HEK293 (cell line): ENCODE measurements at regions not wholly inside any gene's neighbourhood (a gene's known extent, or its start where the extent isn't known, plus 50 kb on each side); places are given as distances from the start of the nearest gene placed in this dataset.

Experiments
- CTCF ChIA-PET: fragments of 350-600 bp; formaldehyde crosslinking; extraction: SDS; loops from one replicate; lab custom pipeline; 2021; ENCODE audit warnings: antibody characterized with exemption; lab: Yijun Ruan, JAX
- POLR2A ChIA-PET: fragments of 300-600 bp; formaldehyde crosslinking; extraction: SDS; loops from one replicate; lab custom pipeline; 2020; ENCODE audit warnings: antibody characterized with exemption, inconsistent platforms; lab: Yijun Ruan, JAX
- H3K27ac ChIP-seq: fragments of 200-500 bp; sonication (Bioruptor generic); 2 replicates; pipeline ENCODE4 v1.5.1; 2014; ENCODE audit warnings: low read depth, low read length, control low read depth, inconsistent platforms; ENCODE audit errors: extremely low read depth
- H3K36me3 ChIP-seq, 2 experiments: fragments of 200-500 bp in 1 of 2; sonication (Bioruptor generic) in 1 of 2; 1 replicate in 1 of 2; 2 replicates in 1 of 2; pipeline ENCODE4 v1.5.1; 2014 to 2017; ENCODE audit warnings: inconsistent platforms in 2 of 2, low read length in 2 of 2; ENCODE audit not compliant: control insufficient read depth in 2 of 2, insufficient read depth in 1 of 2
- H3K4me1 ChIP-seq: fragments of 200-500 bp; sonication (Bioruptor generic); 2 replicates; pipeline ENCODE4 v1.5.1; 2014; ENCODE audit warnings: mild to moderate bottlenecking, low read length, inconsistent platforms; ENCODE audit not compliant: control insufficient read depth, insufficient read depth
- H3K4me3 ChIP-seq: 2 replicates; pipeline ENCODE4 v1.5.1; 2011; ENCODE audit warnings: low read depth, mild to moderate bottlenecking, control low read depth, low read length, moderate library complexity
- H3K9me3 ChIP-seq: fragments of 200-500 bp; sonication (Bioruptor generic); 2 replicates; pipeline ENCODE4 v1.5.1; 2014; ENCODE audit warnings: low read depth, low read length, inconsistent platforms; ENCODE audit not compliant: control insufficient read depth, insufficient read depth
- GLIS2 ChIP-seq: fragments of 450-650 bp; formaldehyde crosslinking; IDR thresholded peaks from 2 replicates; pipeline ENCODE4 v1.5.1; 2016; ENCODE audit warnings: missing biosample characterization, missing genetic modification characterization
- IKZF3 ChIP-seq: fragments of 450-650 bp; IDR thresholded peaks from 2 replicates; pipeline ENCODE4 v1.5.0; 2018; ENCODE audit warnings: missing biosample characterization, mild to moderate bottlenecking, missing genetic modification characterization, moderate library complexity
- SALL2 ChIP-seq: fragments of 450-650 bp; formaldehyde crosslinking; IDR thresholded peaks from 2 replicates; pipeline ENCODE4 v1.5.0; 2017; ENCODE audit warnings: missing biosample characterization, mild to moderate bottlenecking, missing genetic modification characterization, borderline replicate concordance
- ZBTB1 ChIP-seq: fragments of 450-650 bp; formaldehyde crosslinking; IDR thresholded peaks from 2 replicates; pipeline ENCODE4 v1.5.1; 2016; ENCODE audit warnings: missing biosample characterization, missing genetic modification characterization
- ZNF10 ChIP-seq: fragments of 450-650 bp; formaldehyde crosslinking; IDR thresholded peaks from 2 replicates; pipeline ENCODE4 v1.5.1; 2017; ENCODE audit warnings: missing biosample characterization, missing genetic modification characterization
- ZNF174 ChIP-seq: fragments of 450-650 bp; formaldehyde crosslinking; IDR thresholded peaks from 2 replicates; pipeline ENCODE4 v1.5.0; 2017; ENCODE audit warnings: missing biosample characterization, mild to moderate bottlenecking, missing genetic modification characterization
- ZNF311 ChIP-seq: fragments of 450-650 bp; formaldehyde crosslinking; IDR thresholded peaks from 2 replicates; pipeline ENCODE4 v1.5.1; 2017; ENCODE audit warnings: missing biosample characterization, missing genetic modification characterization, borderline replicate concordance
- ZNF394 ChIP-seq: fragments of 450-650 bp; formaldehyde crosslinking; IDR thresholded peaks from 2 replicates; pipeline ENCODE4 v1.5.1; 2016; ENCODE audit warnings: missing biosample characterization, missing genetic modification characterization, mild to moderate bottlenecking, moderate library complexity, borderline replicate concordance
- ZNF404 ChIP-seq: fragments of 450-650 bp; formaldehyde crosslinking; IDR thresholded peaks from 2 replicates; pipeline ENCODE4 v1.5.1; 2017; ENCODE audit warnings: missing biosample characterization, missing genetic modification characterization
- ZNF433 ChIP-seq: fragments of 450-650 bp; formaldehyde crosslinking; IDR thresholded peaks from 2 replicates; pipeline ENCODE4 v1.5.1; 2016; ENCODE audit warnings: missing biosample characterization, missing genetic modification characterization, low read depth
- ZNF777 ChIP-seq: fragments of 450-650 bp; formaldehyde crosslinking; IDR thresholded peaks from 2 replicates; pipeline ENCODE4 v1.5.1; 2017; ENCODE audit warnings: missing biosample characterization, missing genetic modification characterization, borderline replicate concordance
- TF ChIP-seq, protein P1 (sequence below): fragments of 450-650 bp; formaldehyde crosslinking; IDR thresholded peaks from 2 replicates; pipeline ENCODE4 v1.5.0; 2017; ENCODE audit warnings: missing biosample characterization, missing genetic modification characterization, borderline replicate concordance
- TF ChIP-seq, protein P2 (sequence below): fragments of 450-650 bp; formaldehyde crosslinking; IDR thresholded peaks from 2 replicates; pipeline ENCODE4 v1.5.1; 2017; ENCODE audit warnings: missing biosample characterization, missing genetic modification characterization
- TF ChIP-seq, protein P3 (sequence below): IDR thresholded peaks from 2 replicates; pipeline ENCODE4 v1.6.1; 2011; ENCODE audit warnings: mild to moderate bottlenecking, low read depth, low read length, borderline replicate concordance

DNA sequence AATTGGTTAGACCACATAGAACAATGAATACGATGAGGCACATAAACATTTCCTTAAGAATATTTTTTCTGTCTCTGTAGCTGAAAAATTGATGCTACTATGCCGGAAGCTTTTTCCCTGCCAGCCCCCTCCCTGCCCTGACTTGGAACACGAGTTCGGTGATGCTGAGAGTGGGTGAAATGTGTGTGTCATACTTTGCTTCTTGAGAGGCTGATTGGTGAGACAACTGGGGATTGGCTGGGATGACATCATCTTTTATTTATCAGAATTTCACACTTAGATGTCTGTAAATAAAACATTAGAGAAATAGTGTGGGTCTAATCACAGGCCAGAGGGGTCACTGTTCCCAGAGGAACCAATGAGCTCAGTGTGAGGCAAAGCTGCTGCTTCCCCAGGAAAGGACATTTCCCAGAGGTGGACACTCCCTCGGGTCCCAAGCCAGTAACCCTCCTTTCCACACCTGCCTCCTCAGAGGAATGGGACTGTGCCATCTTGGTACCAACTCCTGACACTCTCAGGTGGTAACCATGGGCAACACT is 195.4 kb upstream of the C1orf174 start (continued):
- TF ChIP-seq, protein P1, sequence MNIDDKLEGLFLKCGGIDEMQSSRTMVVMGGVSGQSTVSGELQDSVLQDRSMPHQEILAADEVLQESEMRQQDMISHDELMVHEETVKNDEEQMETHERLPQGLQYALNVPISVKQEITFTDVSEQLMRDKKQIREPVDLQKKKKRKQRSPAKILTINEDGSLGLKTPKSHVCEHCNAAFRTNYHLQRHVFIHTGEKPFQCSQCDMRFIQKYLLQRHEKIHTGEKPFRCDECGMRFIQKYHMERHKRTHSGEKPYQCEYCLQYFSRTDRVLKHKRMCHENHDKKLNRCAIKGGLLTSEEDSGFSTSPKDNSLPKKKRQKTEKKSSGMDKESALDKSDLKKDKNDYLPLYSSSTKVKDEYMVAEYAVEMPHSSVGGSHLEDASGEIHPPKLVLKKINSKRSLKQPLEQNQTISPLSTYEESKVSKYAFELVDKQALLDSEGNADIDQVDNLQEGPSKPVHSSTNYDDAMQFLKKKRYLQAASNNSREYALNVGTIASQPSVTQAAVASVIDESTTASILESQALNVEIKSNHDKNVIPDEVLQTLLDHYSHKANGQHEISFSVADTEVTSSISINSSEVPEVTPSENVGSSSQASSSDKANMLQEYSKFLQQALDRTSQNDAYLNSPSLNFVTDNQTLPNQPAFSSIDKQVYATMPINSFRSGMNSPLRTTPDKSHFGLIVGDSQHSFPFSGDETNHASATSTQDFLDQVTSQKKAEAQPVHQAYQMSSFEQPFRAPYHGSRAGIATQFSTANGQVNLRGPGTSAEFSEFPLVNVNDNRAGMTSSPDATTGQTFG (tag by site-specific recombination) = no peak

DNA sequence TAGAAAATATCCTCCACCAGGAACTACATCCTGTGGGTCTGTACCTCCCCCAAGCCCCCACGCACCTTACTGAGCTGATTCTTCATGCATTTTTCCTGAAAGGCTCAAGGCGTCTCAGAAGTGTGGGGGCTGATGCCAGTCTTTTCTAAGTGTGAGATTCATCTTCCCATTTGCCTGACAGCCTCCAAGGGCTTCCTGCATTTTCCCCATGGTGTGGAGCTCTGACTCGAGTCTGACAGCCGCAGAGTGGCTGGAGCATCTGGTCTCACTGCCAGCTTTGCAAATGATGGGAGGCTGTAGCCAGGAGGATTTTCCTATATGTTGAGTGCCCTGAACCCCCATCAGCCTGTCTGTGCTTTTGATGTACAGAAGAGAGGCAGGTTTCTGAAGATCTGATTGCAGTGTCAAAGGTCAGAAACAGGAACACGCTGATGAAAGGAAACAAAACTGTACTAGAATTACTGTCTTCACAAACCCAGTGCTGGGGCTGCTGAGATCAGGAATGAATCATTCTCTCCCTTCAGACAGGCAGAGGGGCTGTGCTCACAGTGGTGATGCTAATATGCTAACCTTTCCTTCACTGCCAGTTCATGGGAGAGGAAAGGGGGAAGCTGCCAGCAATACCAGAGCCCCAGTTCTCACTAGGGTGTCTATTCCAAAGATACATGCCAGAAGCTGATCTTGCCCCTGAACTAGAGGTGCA is 201.5 kb upstream of the C1orf174 start:
- no peaks in the 10 kb centered on the region for H3K36me3 ChIP-seq
- no peaks in the 10 kb centered on the region for H3K4me1 ChIP-seq
- H3K9me3 ChIP-seq = no peaks in the 10 kb centered on the region
- ChIA-PET CTCF (no interaction called here), POLR2A (no interaction called here)
- no peak overlapping the region for H3K4me3 ChIP-seq
- TF ChIP-seq GLIS2 = no peak
- no peak for TF ChIP-seq ZNF433
- TF ChIP-seq IKZF3 (tag by site-specific recombination) = no peak
- TF ChIP-seq, protein P2, sequence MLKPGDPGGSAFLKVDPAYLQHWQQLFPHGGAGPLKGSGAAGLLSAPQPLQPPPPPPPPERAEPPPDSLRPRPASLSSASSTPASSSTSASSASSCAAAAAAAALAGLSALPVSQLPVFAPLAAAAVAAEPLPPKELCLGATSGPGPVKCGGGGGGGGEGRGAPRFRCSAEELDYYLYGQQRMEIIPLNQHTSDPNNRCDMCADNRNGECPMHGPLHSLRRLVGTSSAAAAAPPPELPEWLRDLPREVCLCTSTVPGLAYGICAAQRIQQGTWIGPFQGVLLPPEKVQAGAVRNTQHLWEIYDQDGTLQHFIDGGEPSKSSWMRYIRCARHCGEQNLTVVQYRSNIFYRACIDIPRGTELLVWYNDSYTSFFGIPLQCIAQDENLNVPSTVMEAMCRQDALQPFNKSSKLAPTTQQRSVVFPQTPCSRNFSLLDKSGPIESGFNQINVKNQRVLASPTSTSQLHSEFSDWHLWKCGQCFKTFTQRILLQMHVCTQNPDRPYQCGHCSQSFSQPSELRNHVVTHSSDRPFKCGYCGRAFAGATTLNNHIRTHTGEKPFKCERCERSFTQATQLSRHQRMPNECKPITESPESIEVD (tag by site-specific recombination) = no peak
- TF ChIP-seq ZNF404 = no peak
- TF ChIP-seq, protein P3, sequence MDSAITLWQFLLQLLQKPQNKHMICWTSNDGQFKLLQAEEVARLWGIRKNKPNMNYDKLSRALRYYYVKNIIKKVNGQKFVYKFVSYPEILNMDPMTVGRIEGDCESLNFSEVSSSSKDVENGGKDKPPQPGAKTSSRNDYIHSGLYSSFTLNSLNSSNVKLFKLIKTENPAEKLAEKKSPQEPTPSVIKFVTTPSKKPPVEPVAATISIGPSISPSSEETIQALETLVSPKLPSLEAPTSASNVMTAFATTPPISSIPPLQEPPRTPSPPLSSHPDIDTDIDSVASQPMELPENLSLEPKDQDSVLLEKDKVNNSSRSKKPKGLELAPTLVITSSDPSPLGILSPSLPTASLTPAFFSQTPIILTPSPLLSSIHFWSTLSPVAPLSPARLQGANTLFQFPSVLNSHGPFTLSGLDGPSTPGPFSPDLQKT = no peak
- no peak for TF ChIP-seq SALL2 (tag by site-specific recombination)
- H3K27ac ChIP-seq = no peak overlapping the region

DNA sequence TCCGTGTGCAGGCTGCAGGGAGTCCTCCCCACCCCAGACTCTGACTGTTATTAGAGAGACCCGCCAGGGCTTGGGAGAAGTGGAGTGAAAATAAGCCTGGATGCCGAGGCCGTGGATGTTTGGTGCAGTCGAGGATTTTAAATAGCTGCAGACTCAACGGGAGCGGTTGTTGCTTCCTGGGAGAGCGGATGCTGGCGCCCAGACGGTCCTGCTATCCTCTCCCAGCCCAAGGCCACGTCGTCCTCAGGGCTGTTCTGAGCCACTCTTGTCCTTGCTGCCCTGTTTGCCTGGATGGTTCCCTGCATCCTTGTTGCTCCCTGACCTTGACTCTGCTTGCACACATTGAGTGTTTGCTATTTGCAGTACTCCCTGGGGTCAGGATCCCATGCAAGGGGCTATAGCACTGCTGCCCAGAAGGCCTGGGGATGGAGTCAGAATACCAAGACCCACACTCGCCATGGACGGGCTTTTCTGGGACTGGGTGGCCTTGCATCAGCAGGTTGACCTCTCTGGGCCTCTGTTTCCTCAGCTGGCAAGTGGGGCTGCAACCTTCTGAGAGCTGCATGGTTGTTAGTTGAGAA is 205.3 kb upstream of the C1orf174 start:
- no peaks in the 10 kb centered on the region for H3K9me3 ChIP-seq
- ChIA-PET POLR2A (no interaction called here), CTCF (no interaction called here)
- no peak overlapping the region for H3K4me3 ChIP-seq
- H3K27ac ChIP-seq = no peak overlapping the region
- no peaks in the 10 kb centered on the region for H3K36me3 ChIP-seq
- no peaks in the 10 kb centered on the region for H3K4me1 ChIP-seq
- TF ChIP-seq ZNF10 (tag by site-specific recombination) (no peak), ZNF311 (tag by site-specific recombination) (no peak), ZNF777 (tag by site-specific recombination) (no peak), ZNF174 (tag by site-specific recombination) (no peak), ZBTB1 (no peak), ZNF394 (tag by site-specific recombination) (no peak)
- TF ChIP-seq, protein P2 (tag by site-specific recombination) = no peak
